ENCODE measurements at regions not wholly inside any gene's neighbourhood (a gene's known extent, or its start where the extent isn't known, plus 50 kb on each side); places are given as distances from the start of the nearest gene placed in this dataset.

DNA sequence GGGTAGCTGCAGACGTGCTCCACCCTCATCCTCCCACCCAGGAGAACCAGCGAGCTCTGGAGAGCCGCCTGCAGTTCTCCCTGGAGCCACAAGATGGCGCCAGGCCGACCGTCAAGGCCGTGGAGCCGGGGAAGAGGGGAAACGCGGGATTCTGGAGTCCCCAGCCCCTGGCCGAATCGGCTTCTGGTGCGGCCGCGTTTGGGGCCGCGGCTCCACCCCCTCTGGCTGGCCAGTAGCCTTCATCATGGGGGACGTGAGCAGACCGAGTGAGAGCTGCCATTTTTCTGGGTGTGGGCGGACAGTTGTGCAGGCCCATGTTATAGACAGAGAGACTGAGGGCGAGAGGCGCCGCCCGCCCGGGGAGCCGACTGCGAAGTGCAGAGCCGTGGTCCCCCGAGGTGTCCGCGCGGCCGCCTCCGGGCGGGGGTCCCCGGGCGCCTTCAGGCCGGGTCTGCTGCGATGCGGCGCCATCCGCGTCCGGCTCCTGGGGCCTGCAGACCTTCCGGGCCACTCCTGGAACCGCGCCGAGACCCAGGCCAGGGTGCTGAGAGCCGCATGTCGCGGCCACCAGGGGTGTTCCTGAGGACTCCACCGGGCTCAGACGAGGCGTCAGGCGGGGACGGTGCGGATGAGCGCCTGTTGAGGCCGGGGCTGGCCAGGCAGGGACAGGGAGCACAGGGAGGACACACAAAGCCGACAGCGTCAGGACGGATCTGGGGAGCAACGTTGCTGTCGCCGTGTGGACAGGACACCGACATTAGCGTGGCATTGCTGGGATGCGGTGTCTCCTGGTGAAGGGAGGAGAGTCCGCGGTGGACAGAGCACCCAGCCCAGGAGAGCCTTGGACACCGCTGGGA lies 418.2 kb upstream of the HS6ST1 start:
- H3K4me1 ChIP-seq = peaks cover 7% of the 10 kb centered on the region

DNA sequence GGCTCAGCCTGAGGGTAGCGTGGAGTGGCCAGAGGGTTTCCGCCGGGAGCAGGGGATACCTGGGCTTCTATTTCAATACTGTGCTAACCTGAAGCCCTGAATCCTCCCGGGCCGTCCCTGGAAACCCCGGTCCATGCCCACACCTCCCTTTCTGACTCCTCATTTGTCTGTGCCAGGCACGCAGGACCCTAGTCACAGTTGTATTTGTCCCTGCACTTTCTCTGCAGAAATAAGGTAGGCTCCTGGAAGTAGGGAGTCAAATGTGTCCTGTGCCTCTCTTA lies 418.8 kb upstream of the HS6ST1 start:
- H3K27ac ChIP-seq = no peak overlapping the region
- intact Hi-C loops (cut with DNase I) = loop anchor here (5.0 to 10.0 kb wide), 3 partner anchors 495 to 1117 kb away; no protein-coding TSS in a partner anchor
- 91% methylated on average over 6 to 7 of the region's 7 CpGs for WGBS, 3 donors
- H3K4me1 ChIP-seq = peaks cover 7% of the 10 kb centered on the region
- H3K27me3 ChIP-seq (ENCODE audit: insufficient read depth in 3 of 3, low read length in 2 of 3) = no peaks in the 10 kb centered on the region
- TF ChIP-seq, protein P1, sequence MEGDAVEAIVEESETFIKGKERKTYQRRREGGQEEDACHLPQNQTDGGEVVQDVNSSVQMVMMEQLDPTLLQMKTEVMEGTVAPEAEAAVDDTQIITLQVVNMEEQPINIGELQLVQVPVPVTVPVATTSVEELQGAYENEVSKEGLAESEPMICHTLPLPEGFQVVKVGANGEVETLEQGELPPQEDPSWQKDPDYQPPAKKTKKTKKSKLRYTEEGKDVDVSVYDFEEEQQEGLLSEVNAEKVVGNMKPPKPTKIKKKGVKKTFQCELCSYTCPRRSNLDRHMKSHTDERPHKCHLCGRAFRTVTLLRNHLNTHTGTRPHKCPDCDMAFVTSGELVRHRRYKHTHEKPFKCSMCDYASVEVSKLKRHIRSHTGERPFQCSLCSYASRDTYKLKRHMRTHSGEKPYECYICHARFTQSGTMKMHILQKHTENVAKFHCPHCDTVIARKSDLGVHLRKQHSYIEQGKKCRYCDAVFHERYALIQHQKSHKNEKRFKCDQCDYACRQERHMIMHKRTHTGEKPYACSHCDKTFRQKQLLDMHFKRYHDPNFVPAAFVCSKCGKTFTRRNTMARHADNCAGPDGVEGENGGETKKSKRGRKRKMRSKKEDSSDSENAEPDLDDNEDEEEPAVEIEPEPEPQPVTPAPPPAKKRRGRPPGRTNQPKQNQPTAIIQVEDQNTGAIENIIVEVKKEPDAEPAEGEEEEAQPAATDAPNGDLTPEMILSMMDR (IDR thresholded peaks at IDR 0.05) = no peak
- H3K4me3 ChIP-seq = no peak overlapping the region
- H3K9me3 ChIP-seq = no peaks in the 10 kb centered on the region
- ATAC-seq = peak in 1 of 4 donors; percentile 5
- H3K36me3 ChIP-seq (ENCODE audit: insufficient read depth in 1 of 2, low read depth in 1 of 2) = no peaks in the 10 kb centered on the region
- no peak for DNase-seq

More for the DNA sequence above, 418.2 kb upstream of the HS6ST1 start:
- peak; percentile 80 to 90 for DNase-seq
- WGBS, 3 donors = 28 to 32% (median 29%) methylated on average over 54 to 71 of the region's 71 CpGs
- no peaks in the 10 kb centered on the region for H3K36me3 ChIP-seq (ENCODE audit: insufficient read depth in 1 of 2, low read depth in 1 of 2)
- H3K27ac ChIP-seq = no peak overlapping the region
- peak overlapping the region; percentile 62 for H3K4me3 ChIP-seq
- no peaks in the 10 kb centered on the region for H3K9me3 ChIP-seq
- ATAC-seq = peak; percentile 80 to 91 (median 84)
- H3K27me3 ChIP-seq (ENCODE audit: insufficient read depth in 3 of 3, low read length in 2 of 3) = no peaks in the 10 kb centered on the region
- intact Hi-C loops (cut with DNase I) = loop anchor here (1.0 to 10.0 kb wide), 4 partner anchors 495 to 1118 kb away; no protein-coding TSS in a partner anchor
- TF ChIP-seq, protein P1 (IDR thresholded peaks at IDR 0.05) = peak; percentile 99

DNA sequence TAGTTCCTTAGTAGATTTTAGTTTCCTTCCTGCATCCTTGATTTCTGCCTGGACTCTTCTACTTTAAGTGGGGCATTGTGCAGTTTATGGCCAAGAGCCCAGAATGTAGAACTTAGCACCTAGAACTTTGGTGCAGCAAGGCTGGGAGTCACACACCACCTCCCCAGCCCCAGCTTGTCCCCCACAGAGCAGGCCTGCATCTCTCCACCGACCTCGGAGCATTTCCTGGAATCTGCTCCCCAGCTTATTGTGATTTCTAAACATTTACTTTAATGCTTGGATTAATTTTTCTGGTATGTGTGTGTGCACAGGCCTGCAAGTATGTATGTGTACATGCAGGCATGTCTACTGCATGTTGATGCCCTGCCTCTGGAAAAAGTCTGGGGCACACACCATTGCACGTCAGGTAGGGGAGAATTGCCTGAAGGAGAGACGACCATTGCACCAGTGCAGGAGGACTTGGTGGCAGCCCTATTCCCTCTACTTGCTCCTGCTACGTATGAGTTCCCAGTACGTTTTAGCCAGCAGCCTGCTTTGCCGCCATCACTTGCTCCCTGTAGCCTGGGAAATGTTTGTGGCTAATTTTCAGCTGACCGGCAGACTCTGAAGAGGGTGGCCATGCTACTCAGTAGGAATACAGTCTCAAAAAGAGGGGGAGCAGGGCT lies 419.9 kb upstream of the HS6ST1 start:
- Histone ChIP-seq H3K27me3 (ENCODE audit: insufficient read depth in 3 of 3, low read length in 2 of 3) (no peaks in the 10 kb centered on the region), H3K4me1 (peaks cover 7% of the 10 kb centered on the region), H3K36me3 (ENCODE audit: insufficient read depth in 1 of 2, low read depth in 1 of 2) (no peaks in the 10 kb centered on the region), H3K27ac (no peak overlapping the region), H3K4me3 (no peak overlapping the region), H3K9me3 (no peaks in the 10 kb centered on the region)
- DNase-seq (no peak), ATAC-seq (no peak)
- WGBS, 3 donors = 80 to 85% (median 84%) methylated on average over 8 of the region's 8 CpGs
- intact Hi-C loops (cut with DNase I) = loop anchor here (5.0 to 10.0 kb wide), 3 partner anchors 494 to 1116 kb away; no protein-coding TSS in a partner anchor
- TF ChIP-seq, protein P1 (IDR thresholded peaks at IDR 0.05) = no peak

DNA sequence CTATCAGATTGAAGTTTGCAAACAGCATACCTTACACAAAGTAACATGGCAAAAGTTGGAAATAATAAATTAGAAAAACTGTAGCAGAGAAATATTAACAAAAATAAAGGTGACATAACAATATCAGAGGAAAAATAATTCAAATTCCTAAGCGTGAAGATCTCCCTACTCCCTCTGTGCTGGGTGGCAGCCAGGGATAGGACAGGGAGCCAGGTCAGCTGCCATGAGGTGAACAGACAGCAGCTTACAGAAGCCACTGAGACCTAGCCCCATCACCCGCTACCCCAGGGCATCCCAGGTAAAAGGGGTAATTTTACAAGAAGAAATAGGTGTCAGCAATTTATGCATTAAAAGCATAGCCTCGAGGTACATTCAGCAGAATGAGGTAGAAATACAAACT lies 423.8 kb upstream of the HS6ST1 start:
- ATAC-seq (no peak), DNase-seq (no peak)
- WGBS, 3 donors = 63 to 68% (median 67%) methylated on average over 3 of the region's 3 CpGs
- intact Hi-C loops (cut with DNase I) = no loop called here
- Histone ChIP-seq H3K4me3 (no peak overlapping the region), H3K9me3 (no peaks in the 10 kb centered on the region), H3K36me3 (ENCODE audit: insufficient read depth in 1 of 2, low read depth in 1 of 2) (no peaks in the 10 kb centered on the region), H3K27me3 (ENCODE audit: insufficient read depth in 3 of 3, low read length in 2 of 3) (no peaks in the 10 kb centered on the region), H3K27ac (no peak overlapping the region), H3K4me1 (no peaks in the 10 kb centered on the region)
- TF ChIP-seq, protein P1 (IDR thresholded peaks at IDR 0.05) = no peak

Measured in psoas muscle (tissue), 7 donors.